ENCODE measurements at regions not wholly inside any gene's neighbourhood (a gene's known extent, or its start where the extent isn't known, plus 50 kb on each side); places are given as distances from the start of the nearest gene placed in this dataset.
"Not testable (repeated sequence)": the region's sequence is repeated elsewhere in the genome, so short reads cannot be mapped to it uniquely, and the experiment has no call there.

DNA sequence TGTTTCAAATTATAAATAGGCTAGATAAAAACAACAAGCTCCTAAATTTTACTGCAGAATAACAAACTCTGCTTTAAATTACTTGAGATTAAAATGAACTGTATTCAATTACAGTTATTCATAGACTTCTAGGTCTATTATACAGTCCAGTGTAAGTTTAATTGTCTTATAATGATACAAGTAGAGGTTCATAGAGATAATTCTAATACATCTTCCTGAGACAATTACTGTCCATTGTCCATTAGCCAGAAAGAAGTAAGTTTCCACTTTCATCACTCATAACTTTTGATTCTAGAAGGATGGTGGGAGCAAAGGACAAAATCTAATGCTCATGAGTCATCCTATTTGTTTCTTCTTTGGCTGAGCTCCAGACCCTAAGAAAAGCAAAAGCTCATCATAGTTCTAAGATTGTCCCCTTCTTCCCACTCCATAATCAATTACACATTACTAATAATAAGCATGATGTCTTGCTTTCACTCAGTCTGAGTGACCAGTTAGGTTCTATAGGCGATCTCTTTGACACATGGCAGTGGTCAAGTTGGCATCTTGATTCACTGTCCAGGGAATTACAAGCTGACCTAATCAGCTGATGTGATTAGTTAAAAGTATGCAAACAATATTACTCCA is 502.5 kb upstream of the IZUMO3 start:
- H3K27me3 ChIP-seq (ENCODE audit: control insufficient read depth, extremely low read depth, insufficient read depth, low read length), result no peaks in the 10 kb centered on the region
- H3K27ac ChIP-seq (ENCODE audit: control insufficient read depth, insufficient read depth, low read length), result no peak overlapping the region
- H2AFZ ChIP-seq (ENCODE audit: control insufficient read depth, low read length), result no peak overlapping the region
- no peak overlapping the region for H3K4me2 ChIP-seq (ENCODE audit: control insufficient read depth, extremely low read depth, insufficient read depth, low read depth, low read length)
- H3K9ac ChIP-seq (ENCODE audit: control insufficient read depth, extremely low read depth, insufficient read depth, low read length), result no peak overlapping the region
- H3K9me3 ChIP-seq (ENCODE audit: control insufficient read depth, low read depth, low read length), result no peaks in the 10 kb centered on the region
- no peak for DNase-seq (ENCODE audit: low read depth, low spot score)
- FAIRE-seq, result no peak
- no peaks in the 10 kb centered on the region for H3K4me1 ChIP-seq (ENCODE audit: control insufficient read depth, extremely low read depth, insufficient read depth, low read length)
- no peaks in the 10 kb centered on the region for H3K79me2 ChIP-seq (ENCODE audit: control insufficient read depth, insufficient read depth, low read length)
- no peaks in the 10 kb centered on the region for H3K9me1 ChIP-seq (ENCODE audit: control insufficient read depth, extremely low read depth, insufficient read depth, low read length)
- TF ChIP-seq, protein P1, sequence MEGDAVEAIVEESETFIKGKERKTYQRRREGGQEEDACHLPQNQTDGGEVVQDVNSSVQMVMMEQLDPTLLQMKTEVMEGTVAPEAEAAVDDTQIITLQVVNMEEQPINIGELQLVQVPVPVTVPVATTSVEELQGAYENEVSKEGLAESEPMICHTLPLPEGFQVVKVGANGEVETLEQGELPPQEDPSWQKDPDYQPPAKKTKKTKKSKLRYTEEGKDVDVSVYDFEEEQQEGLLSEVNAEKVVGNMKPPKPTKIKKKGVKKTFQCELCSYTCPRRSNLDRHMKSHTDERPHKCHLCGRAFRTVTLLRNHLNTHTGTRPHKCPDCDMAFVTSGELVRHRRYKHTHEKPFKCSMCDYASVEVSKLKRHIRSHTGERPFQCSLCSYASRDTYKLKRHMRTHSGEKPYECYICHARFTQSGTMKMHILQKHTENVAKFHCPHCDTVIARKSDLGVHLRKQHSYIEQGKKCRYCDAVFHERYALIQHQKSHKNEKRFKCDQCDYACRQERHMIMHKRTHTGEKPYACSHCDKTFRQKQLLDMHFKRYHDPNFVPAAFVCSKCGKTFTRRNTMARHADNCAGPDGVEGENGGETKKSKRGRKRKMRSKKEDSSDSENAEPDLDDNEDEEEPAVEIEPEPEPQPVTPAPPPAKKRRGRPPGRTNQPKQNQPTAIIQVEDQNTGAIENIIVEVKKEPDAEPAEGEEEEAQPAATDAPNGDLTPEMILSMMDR (optimal IDR thresholded peaks at IDR 0.05 in 1 of 3, IDR thresholded peaks at IDR 0.05 in 1 of 3, conservative IDR thresholded peaks at IDR 0.05 in 1 of 3; ENCODE audit: extremely low read depth in 1 of 3, insufficient read depth in 2 of 3, low read length in 3 of 3), result no peak
- no peak for TF ChIP-seq EZH2 (IDR thresholded peaks at IDR 0.05; ENCODE audit: low read length)
- H3K36me3 ChIP-seq (ENCODE audit: control insufficient read depth in 2 of 2, extremely low read depth in 1 of 2, insufficient read depth in 2 of 2, low read length in 2 of 2), result no peaks in the 10 kb centered on the region
- H3K4me3 ChIP-seq (ENCODE audit: control insufficient read depth in 2 of 3, extremely low read depth in 1 of 3, insufficient read depth in 2 of 3, low read depth in 1 of 3, low read length in 3 of 3), result no peak overlapping the region
- no peaks in the 10 kb centered on the region for H4K20me1 ChIP-seq (ENCODE audit: control insufficient read depth, extremely low read depth, insufficient read depth, low read length)
- dilution Hi-C loops (cut with MboI; ENCODE audit: extremely low pct_ligation_motif_present, low sequenced_read_pairs), result no loop called here

DNA sequence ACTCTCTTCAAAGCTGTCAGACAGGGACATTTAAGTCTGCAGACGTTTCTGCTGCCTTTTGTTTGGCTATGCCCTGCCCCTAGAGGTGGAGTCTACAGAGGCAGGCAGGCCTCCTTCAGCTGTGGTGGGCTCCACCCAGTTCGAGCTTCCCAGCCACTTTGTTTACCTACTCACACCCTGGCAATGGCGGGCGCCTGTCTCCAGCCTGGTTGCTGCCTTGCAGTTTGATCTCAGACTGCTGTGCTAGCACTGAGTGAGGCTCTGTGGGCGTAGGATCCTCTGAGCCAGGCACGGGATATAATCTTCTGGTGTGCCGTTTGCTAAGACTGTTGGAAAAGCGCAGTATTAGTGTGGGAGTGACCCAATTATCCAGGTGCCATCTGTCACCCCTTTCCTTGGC is 499.8 kb upstream of the IZUMO3 start:
- H2AFZ ChIP-seq (ENCODE audit: control insufficient read depth, low read length); dilution Hi-C loops (cut with MboI; ENCODE audit: extremely low pct_ligation_motif_present, low sequenced_read_pairs); H3K79me2 ChIP-seq (ENCODE audit: control insufficient read depth, insufficient read depth, low read length); H3K4me3 ChIP-seq (ENCODE audit: control insufficient read depth in 2 of 3, extremely low read depth in 1 of 3, insufficient read depth in 2 of 3, low read depth in 1 of 3, low read length in 3 of 3); H3K9me1 ChIP-seq (ENCODE audit: control insufficient read depth, extremely low read depth, insufficient read depth, low read length); H3K4me2 ChIP-seq (ENCODE audit: control insufficient read depth, extremely low read depth, insufficient read depth, low read depth, low read length); DNase-seq (ENCODE audit: low read depth, low spot score); FAIRE-seq; H4K20me1 ChIP-seq (ENCODE audit: control insufficient read depth, extremely low read depth, insufficient read depth, low read length); H3K9me3 ChIP-seq (ENCODE audit: control insufficient read depth, low read depth, low read length); H3K27ac ChIP-seq (ENCODE audit: control insufficient read depth, insufficient read depth, low read length); H3K9ac ChIP-seq (ENCODE audit: control insufficient read depth, extremely low read depth, insufficient read depth, low read length); H3K36me3 ChIP-seq (ENCODE audit: control insufficient read depth in 2 of 2, extremely low read depth in 1 of 2, insufficient read depth in 2 of 2, low read length in 2 of 2); H3K4me1 ChIP-seq (ENCODE audit: control insufficient read depth, extremely low read depth, insufficient read depth, low read length); H3K27me3 ChIP-seq (ENCODE audit: control insufficient read depth, extremely low read depth, insufficient read depth, low read length): not testable (repeated sequence)

DNA sequence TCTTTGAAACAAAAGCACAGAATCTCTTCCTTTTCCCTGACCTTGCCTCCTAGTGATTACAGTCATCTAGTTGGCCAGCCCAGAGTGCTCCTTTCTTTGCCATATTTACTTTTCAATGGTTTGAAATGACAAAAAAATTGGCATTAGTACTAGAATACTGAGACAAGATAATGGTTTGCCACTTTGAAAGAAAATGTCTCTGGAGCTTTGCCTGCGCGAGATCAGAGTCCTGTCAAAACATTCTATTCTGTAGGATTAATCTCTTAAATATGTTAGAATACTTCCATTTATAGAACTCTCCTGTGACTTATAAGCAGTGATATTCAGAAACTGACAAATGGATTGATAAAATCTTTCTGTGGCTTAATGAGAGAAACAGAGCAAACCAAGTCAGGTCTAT is 484.0 kb upstream of the IZUMO3 start:
- FAIRE-seq (no peak), DNase-seq (ENCODE audit: low read depth, low spot score) (no peak)
- Histone ChIP-seq H3K4me1 (ENCODE audit: control insufficient read depth, extremely low read depth, insufficient read depth, low read length) (no peaks in the 10 kb centered on the region), H3K79me2 (ENCODE audit: control insufficient read depth, insufficient read depth, low read length) (no peaks in the 10 kb centered on the region), H3K4me2 (ENCODE audit: control insufficient read depth, extremely low read depth, insufficient read depth, low read depth, low read length) (no peak overlapping the region), H2AFZ (ENCODE audit: control insufficient read depth, low read length) (no peak overlapping the region), H3K9me1 (ENCODE audit: control insufficient read depth, extremely low read depth, insufficient read depth, low read length) (no peaks in the 10 kb centered on the region), H3K27ac (ENCODE audit: control insufficient read depth, insufficient read depth, low read length) (no peak overlapping the region), H3K4me3 (ENCODE audit: control insufficient read depth in 2 of 3, extremely low read depth in 1 of 3, insufficient read depth in 2 of 3, low read depth in 1 of 3, low read length in 3 of 3) (no peak overlapping the region), H3K27me3 (ENCODE audit: control insufficient read depth, extremely low read depth, insufficient read depth, low read length) (no peaks in the 10 kb centered on the region), H3K36me3 (ENCODE audit: control insufficient read depth in 2 of 2, extremely low read depth in 1 of 2, insufficient read depth in 2 of 2, low read length in 2 of 2) (no peaks in the 10 kb centered on the region), H3K9me3 (ENCODE audit: control insufficient read depth, low read depth, low read length) (no peaks in the 10 kb centered on the region), H3K9ac (ENCODE audit: control insufficient read depth, extremely low read depth, insufficient read depth, low read length) (no peak overlapping the region), H4K20me1 (ENCODE audit: control insufficient read depth, extremely low read depth, insufficient read depth, low read length) (no peaks in the 10 kb centered on the region)
- TF ChIP-seq, protein P1 (optimal IDR thresholded peaks at IDR 0.05 in 1 of 3, IDR thresholded peaks at IDR 0.05 in 1 of 3, conservative IDR thresholded peaks at IDR 0.05 in 1 of 3; ENCODE audit: extremely low read depth in 1 of 3, insufficient read depth in 2 of 3, low read length in 3 of 3), result no peak
- no peak for TF ChIP-seq EZH2 (IDR thresholded peaks at IDR 0.05; ENCODE audit: low read length)
- dilution Hi-C loops (cut with MboI; ENCODE audit: extremely low pct_ligation_motif_present, low sequenced_read_pairs), result no loop called here
